ENCODE measurements at regions not wholly inside any gene's neighbourhood (a gene's known extent, or its start where the extent isn't known, plus 50 kb on each side); places are given as distances from the start of the nearest gene placed in this dataset.

DNA sequence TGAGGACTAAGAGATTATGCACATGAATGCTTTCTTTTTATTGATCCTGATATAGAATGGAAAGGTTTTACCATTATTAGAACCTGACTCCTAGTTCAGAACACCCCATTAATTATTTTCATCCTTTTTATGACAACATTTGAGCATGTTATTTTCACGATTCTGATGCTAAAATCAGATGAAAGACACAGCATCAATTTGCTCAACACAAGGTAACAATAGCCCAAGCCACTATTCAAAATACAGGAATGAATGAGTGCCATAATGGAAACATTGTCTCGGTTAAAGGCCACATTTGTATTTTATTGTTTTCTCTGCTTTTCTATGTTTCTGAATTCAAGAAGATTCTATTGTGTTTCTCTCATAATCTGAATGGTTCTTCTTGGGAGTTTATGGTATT is 126.3 kb upstream of the POF1B start:
- H3K4me3 ChIP-seq: no peak overlapping the region
- H3K9me3 ChIP-seq: no peaks in the 10 kb centered on the region
- no peak overlapping the region for H3K27ac ChIP-seq
- DNase-seq: no peak
- no peaks in the 10 kb centered on the region for H3K27me3 ChIP-seq
- no peak for TF ChIP-seq POLR2A (IDR thresholded peaks at IDR 0.05)
- TF ChIP-seq, protein P1, sequence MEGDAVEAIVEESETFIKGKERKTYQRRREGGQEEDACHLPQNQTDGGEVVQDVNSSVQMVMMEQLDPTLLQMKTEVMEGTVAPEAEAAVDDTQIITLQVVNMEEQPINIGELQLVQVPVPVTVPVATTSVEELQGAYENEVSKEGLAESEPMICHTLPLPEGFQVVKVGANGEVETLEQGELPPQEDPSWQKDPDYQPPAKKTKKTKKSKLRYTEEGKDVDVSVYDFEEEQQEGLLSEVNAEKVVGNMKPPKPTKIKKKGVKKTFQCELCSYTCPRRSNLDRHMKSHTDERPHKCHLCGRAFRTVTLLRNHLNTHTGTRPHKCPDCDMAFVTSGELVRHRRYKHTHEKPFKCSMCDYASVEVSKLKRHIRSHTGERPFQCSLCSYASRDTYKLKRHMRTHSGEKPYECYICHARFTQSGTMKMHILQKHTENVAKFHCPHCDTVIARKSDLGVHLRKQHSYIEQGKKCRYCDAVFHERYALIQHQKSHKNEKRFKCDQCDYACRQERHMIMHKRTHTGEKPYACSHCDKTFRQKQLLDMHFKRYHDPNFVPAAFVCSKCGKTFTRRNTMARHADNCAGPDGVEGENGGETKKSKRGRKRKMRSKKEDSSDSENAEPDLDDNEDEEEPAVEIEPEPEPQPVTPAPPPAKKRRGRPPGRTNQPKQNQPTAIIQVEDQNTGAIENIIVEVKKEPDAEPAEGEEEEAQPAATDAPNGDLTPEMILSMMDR (IDR thresholded peaks at IDR 0.05): no peak
- no peaks in the 10 kb centered on the region for H3K4me1 ChIP-seq
- no peaks in the 10 kb centered on the region for H3K36me3 ChIP-seq
- intact Hi-C loops (cut with DNase I; ENCODE audit: low total_unique reads): no loop called here

DNA sequence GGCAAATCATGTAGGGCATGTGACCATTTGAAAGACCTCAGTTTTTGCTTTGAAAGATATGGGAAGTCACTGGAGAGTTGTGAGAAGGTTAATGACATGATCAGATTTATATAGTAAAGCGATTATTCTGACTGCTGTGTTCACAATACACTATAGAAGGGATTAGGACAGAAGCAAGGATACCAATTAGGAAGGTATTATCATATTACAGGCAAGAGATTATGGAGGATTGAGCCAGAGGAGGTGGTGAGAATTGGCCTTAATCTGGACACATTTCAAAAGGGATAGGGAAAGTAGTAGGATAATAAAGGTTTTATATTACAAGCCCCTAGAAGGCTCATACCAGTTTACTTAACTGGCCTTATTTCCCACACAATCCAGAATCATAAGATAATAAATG is 124.9 kb upstream of the POF1B start:
- no peak overlapping the region for H3K4me3 ChIP-seq
- no peaks in the 10 kb centered on the region for H3K27me3 ChIP-seq
- H3K4me1 ChIP-seq: no peaks in the 10 kb centered on the region
- H3K36me3 ChIP-seq: no peaks in the 10 kb centered on the region
- H3K9me3 ChIP-seq: no peaks in the 10 kb centered on the region
- intact Hi-C loops (cut with DNase I; ENCODE audit: low total_unique reads): no loop called here
- TF ChIP-seq, protein P1 (IDR thresholded peaks at IDR 0.05): no peak
- TF ChIP-seq POLR2A (IDR thresholded peaks at IDR 0.05): no peak
- H3K27ac ChIP-seq: no peak overlapping the region
- no peak for DNase-seq

DNA sequence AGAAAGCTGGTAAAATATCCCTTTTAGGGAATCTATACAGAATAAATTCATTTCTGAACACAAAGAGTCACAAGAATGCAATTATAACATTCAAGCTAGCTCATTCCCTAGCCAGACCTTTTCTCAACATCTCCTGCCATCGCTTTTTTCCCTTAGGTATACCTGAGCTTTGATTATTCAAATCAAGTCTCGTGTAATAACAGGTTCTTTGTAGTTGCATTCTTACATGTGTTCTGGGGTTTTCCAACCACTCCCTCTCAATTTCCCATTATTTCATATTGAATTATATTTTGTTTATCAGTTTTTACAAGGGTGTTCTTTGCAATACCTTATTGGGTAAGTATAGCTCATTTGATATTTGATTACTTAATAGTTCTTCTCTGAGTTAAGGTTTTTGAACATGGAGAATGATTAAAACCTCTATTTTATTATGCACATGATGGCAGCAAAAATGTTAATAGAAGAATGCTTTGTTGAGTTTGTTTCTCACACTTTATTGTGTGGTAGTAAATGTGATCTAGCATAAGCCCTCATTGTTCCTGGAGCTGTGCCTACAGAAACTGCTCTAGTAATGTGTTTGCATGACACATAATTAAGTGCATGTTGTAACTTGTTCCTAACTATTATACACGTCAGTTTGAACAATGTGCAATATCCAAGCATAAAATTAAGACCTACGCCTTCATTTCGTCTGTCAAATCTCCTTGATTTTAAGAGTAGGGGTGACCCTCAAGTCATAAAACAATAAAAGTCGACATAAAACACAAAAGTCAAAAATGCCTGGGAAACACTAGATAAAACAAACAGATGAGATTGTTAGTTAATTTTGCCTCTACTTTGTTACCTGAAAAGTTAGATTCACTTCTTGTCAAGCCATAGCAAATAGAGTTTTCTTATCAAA is 124.0 kb upstream of the POF1B start:
- no peak overlapping the region for H3K4me3 ChIP-seq
- H3K36me3 ChIP-seq: no peaks in the 10 kb centered on the region
- intact Hi-C loops (cut with DNase I; ENCODE audit: low total_unique reads): no loop called here
- H3K9me3 ChIP-seq: no peaks in the 10 kb centered on the region
- no peak for DNase-seq
- H3K27ac ChIP-seq: no peak overlapping the region
- TF ChIP-seq, protein P1 (IDR thresholded peaks at IDR 0.05): no peak
- no peak for TF ChIP-seq POLR2A (IDR thresholded peaks at IDR 0.05)
- H3K4me1 ChIP-seq: no peaks in the 10 kb centered on the region
- H3K27me3 ChIP-seq: no peaks in the 10 kb centered on the region

DNA sequence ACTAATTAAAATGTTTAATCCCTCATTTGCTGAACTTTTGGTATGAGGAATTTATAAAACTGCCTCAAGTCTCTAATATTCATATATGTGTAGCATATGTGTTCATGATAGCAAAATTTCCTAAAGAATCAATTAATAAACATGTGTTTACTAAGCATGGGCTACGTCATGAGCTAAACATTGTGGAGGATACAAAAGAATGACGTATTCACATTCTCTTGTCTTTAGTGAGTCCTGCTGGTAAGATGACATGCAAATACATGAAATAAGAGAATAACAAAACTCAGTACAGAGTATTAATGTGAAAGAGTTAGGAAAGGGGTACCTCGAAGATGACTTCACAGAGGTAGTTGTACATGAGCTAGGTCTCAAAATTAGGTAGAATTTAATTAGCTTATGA is 121.9 kb upstream of the POF1B start:
- intact Hi-C loops (cut with DNase I; ENCODE audit: low total_unique reads): no loop called here
- Histone ChIP-seq H3K27ac (no peak overlapping the region), H3K4me1 (no peaks in the 10 kb centered on the region), H3K4me3 (no peak overlapping the region), H3K9me3 (no peaks in the 10 kb centered on the region), H3K36me3 (no peaks in the 10 kb centered on the region), H3K27me3 (peaks cover 0 to under 1% of the 10 kb centered on the region in 2 donors)
- DNase-seq: no peak
- TF ChIP-seq, protein P1 (IDR thresholded peaks at IDR 0.05): no peak
- TF ChIP-seq POLR2A (IDR thresholded peaks at IDR 0.05): no peak

DNA sequence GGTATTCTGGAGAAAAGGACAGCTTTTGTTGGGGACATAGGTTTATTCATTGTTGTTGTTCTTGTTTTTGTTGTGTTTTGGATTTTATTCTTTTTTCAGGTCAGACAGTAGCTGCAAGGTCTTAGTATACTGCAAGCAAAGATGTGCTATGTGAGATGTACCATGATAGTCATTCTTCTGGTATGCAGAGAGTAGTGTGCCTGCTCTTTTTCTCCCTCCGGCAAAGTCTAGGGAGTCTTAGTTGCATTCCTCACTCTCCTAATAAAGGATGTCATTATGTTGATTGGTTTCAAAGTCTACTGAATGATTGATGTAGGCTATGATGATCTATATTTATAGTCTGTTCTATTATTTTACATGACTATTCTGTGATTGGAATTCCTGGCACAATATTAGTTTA is 119.9 kb upstream of the POF1B start:
- no peak overlapping the region for H3K4me3 ChIP-seq
- peaks cover 0 to 3% of the 10 kb centered on the region in 2 donors for H3K27me3 ChIP-seq
- H3K36me3 ChIP-seq: no peaks in the 10 kb centered on the region
- no peaks in the 10 kb centered on the region for H3K9me3 ChIP-seq
- H3K4me1 ChIP-seq: no peaks in the 10 kb centered on the region
- TF ChIP-seq, protein P1 (IDR thresholded peaks at IDR 0.05): no peak
- TF ChIP-seq POLR2A (IDR thresholded peaks at IDR 0.05): no peak
- H3K27ac ChIP-seq: no peak overlapping the region
- intact Hi-C loops (cut with DNase I; ENCODE audit: low total_unique reads): no loop called here
- DNase-seq: no peak

Measured in uterus (tissue), 3 donors.